DND-41 (cell line): ENCODE measurements at regions not wholly inside any gene's neighbourhood (a gene's known extent, or its start where the extent isn't known, plus 50 kb on each side); places are given as distances from the start of the nearest gene placed in this dataset.

Experiments
- ATAC-seq: fragments of 200-7000 bp; cut with Tn5 transposase; 3 replicates; pipeline ENCODE4 v1.9.1; 2021; ENCODE audit warnings: low read depth; ENCODE audit not compliant: insufficient read depth
- DNase-seq: peaks from one replicate; pipeline ENCODE4 v3.0.0-alpha.2; 2020
- H2AFZ ChIP-seq: 2 replicates; pipeline ENCODE4 v1.6.0; 2012; ENCODE audit warnings: low read depth, low read length
- H3K27ac ChIP-seq: 2 replicates; pipeline ENCODE4 v1.5.1; 2012; ENCODE audit warnings: low read length, inconsistent platforms
- H3K27me3 ChIP-seq: fragments of 200-600 bp; sonication (generic); 2 replicates; pipeline ENCODE4 v1.6.0; 2012; ENCODE audit warnings: low read length, mild to moderate bottlenecking, inconsistent platforms; ENCODE audit not compliant: insufficient read depth, poor library complexity
- H3K36me3 ChIP-seq: 2 replicates; pipeline ENCODE4 v1.5.1; 2012; ENCODE audit warnings: low read length, inconsistent platforms; ENCODE audit not compliant: insufficient read depth
- H3K4me1 ChIP-seq: 2 replicates; pipeline ENCODE4 v1.5.1; 2012; ENCODE audit warnings: mild to moderate bottlenecking, low read length; ENCODE audit not compliant: insufficient read depth
- H3K4me2 ChIP-seq: 2 replicates; pipeline ENCODE4 v1.6.0; 2012; ENCODE audit warnings: mild to moderate bottlenecking, moderate library complexity, low read length, inconsistent platforms; ENCODE audit not compliant: insufficient read depth
- H3K4me3 ChIP-seq, 2 experiments: fragments of 200-600 bp in 1 of 2; shearing (Covaris generic) in 1 of 2; 2 replicates each; pipeline ENCODE4 v1.5.1; 2012 to 2016; ENCODE audit warnings: inconsistent platforms in 2 of 2, low read length in 2 of 2, mild to moderate bottlenecking in 2 of 2, low read depth in 1 of 2, moderate library complexity in 1 of 2
- H3K79me2 ChIP-seq: 2 replicates; pipeline ENCODE4 v1.6.0; 2012; ENCODE audit warnings: low read length, inconsistent platforms; ENCODE audit not compliant: insufficient read depth
- H3K9ac ChIP-seq: 2 replicates; pipeline ENCODE4 v1.6.0; 2012; ENCODE audit warnings: low read depth, mild to moderate bottlenecking, inconsistent platforms, low read length, moderate library complexity
- H3K9me3 ChIP-seq: 2 replicates; pipeline ENCODE4 v1.5.1; 2012; ENCODE audit warnings: low read length, moderate library complexity, mild to moderate bottlenecking, inconsistent platforms; ENCODE audit not compliant: insufficient read depth, severe bottlenecking
- H4K20me1 ChIP-seq: 2 replicates; pipeline ENCODE4 v1.6.0; 2012; ENCODE audit warnings: low read length; ENCODE audit not compliant: insufficient read depth
- CTCF ChIP-seq: IDR thresholded peaks from 2 replicates; pipeline ENCODE4 v1.5.1; 2012; ENCODE audit warnings: borderline replicate concordance, low read length, moderate library complexity, mild to moderate bottlenecking; ENCODE audit not compliant: poor library complexity, severe bottlenecking; ENCODE audit errors: extremely low read depth
- EZH2 ChIP-seq: IDR thresholded peaks from 3 replicates; pipeline ENCODE4 v1.6.1; 2012; ENCODE audit warnings: borderline replicate concordance, low read depth, mild to moderate bottlenecking, moderate library complexity, low read length, inconsistent platforms; ENCODE audit not compliant: severe bottlenecking

- Histone ChIP-seq H3K27ac (no peak overlapping the region), H3K36me3 (no peaks in the 10 kb centered on the region), H3K79me2 (no peaks in the 10 kb centered on the region), H3K9ac (no peak overlapping the region), H3K4me3 (no peak overlapping the region), H3K27me3 (peaks cover 4% of the 10 kb centered on the region), H3K4me2 (no peak overlapping the region), H3K4me1 (no peaks in the 10 kb centered on the region), H2AFZ (no peak overlapping the region), H4K20me1 (no peaks in the 10 kb centered on the region), H3K9me3 (no peaks in the 10 kb centered on the region)
- DNase-seq = no peak
- no peak for ATAC-seq
- no peak for TF ChIP-seq EZH2
- no peak for TF ChIP-seq CTCF
These were observed 254.4 kb upstream of the THBS1 start for GRCh38 chr15:39326306-39326975.

GRCh38 chr15:39327005-39327730 is 253.7 kb upstream of the THBS1 start:
- no peaks in the 10 kb centered on the region for H3K4me1 ChIP-seq
- H3K9ac ChIP-seq = no peak overlapping the region
- no peaks in the 10 kb centered on the region for H4K20me1 ChIP-seq
- H3K9me3 ChIP-seq = no peaks in the 10 kb centered on the region
- H3K4me2 ChIP-seq = no peak overlapping the region
- no peak for TF ChIP-seq CTCF
- no peak for TF ChIP-seq EZH2
- no peaks in the 10 kb centered on the region for H3K79me2 ChIP-seq
- no peaks in the 10 kb centered on the region for H3K36me3 ChIP-seq
- no peak for DNase-seq
- no peak overlapping the region for H2AFZ ChIP-seq
- no peak for ATAC-seq
- H3K27me3 ChIP-seq = peaks cover 4% of the 10 kb centered on the region
- no peak overlapping the region for H3K4me3 ChIP-seq
- no peak overlapping the region for H3K27ac ChIP-seq

- Histone ChIP-seq H3K9me3 (no peaks in the 10 kb centered on the region), H3K79me2 (no peaks in the 10 kb centered on the region), H3K36me3 (no peaks in the 10 kb centered on the region), H3K9ac (no peak overlapping the region), H3K4me1 (no peaks in the 10 kb centered on the region), H3K4me3 (no peak overlapping the region), H4K20me1 (no peaks in the 10 kb centered on the region), H3K4me2 (no peak overlapping the region), H3K27me3 (peaks cover 4% of the 10 kb centered on the region), H3K27ac (no peak overlapping the region), H2AFZ (no peak overlapping the region)
- ATAC-seq (no peak), DNase-seq (no peak)
- TF ChIP-seq CTCF (no peak), EZH2 (no peak)
These were observed 250.8 kb upstream of the THBS1 start for GRCh38 chr15:39330061-39330460.
